Kidney epithelial cell (primary cell): ENCODE measurements at regions not wholly inside any gene's neighbourhood (a gene's known extent, or its start where the extent isn't known, plus 50 kb on each side); places are given as distances from the start of the nearest gene placed in this dataset.

Experiments
- DNase-seq: peaks from one replicate; pipeline ENCODE4 v3.0.0-alpha.2; 2010; ENCODE audit warnings: low read depth
- H3K27me3 ChIP-seq: 2 replicates; pipeline ENCODE4 v1.6.0; 2011; ENCODE audit warnings: low read length; ENCODE audit not compliant: control insufficient read depth, insufficient read depth
- H3K36me3 ChIP-seq: 2 replicates; pipeline ENCODE4 v1.5.1; 2011; ENCODE audit warnings: low read length; ENCODE audit not compliant: control insufficient read depth, insufficient read depth
- H3K4me3 ChIP-seq: 2 replicates; pipeline ENCODE4 v1.5.1; 2011; ENCODE audit warnings: low read depth, mild to moderate bottlenecking, control low read depth, low read length
- TF ChIP-seq, protein P1 (sequence below): IDR thresholded peaks from 2 replicates; pipeline ENCODE4 v1.5.1; 2011; ENCODE audit warnings: mild to moderate bottlenecking, moderate library complexity, low read length, control low read depth, inconsistent platforms; ENCODE audit not compliant: insufficient read depth, poor library complexity, severe bottlenecking

DNA sequence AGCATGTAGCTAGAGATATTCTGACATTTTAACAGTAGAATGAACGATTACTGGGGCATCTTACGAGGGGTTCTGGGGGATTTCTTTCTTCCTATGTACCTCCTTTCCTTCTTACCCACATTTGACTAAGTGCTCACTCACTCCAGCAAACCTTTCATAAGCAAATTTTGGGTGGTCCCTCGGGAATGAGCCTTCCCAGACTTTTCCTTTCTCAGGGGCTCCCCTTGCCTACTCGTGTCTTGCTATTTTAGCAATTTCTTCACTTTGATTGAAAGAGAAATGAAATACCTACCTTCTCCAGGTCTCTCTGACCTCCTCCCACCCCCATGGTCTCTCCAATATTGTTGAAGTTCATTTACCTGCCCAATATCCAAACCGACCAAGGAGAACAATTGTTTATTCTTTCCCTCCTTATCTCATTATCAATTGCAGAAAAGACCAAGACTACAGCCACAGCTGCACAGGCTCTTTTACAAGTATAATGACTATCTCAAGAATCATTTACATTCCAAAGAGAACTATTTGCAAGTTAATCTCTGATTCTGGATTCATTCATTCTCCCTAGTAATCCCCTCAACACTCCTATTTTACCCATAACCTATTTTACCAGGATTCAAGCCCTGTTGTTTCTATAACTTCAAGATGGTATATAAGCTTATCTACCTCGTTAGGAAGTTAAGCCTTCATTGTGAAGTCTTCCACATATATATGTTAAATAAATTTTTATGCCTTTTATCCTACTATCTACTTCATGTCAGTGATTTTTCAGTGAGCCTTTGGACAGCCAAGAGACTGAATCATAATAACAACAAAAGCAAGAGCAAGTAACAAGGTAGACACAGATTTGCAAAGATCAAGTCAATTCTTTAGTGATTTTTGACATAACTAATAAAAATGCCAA is 480.6 kb downstream of the IPMK start:
- TF ChIP-seq, protein P1, sequence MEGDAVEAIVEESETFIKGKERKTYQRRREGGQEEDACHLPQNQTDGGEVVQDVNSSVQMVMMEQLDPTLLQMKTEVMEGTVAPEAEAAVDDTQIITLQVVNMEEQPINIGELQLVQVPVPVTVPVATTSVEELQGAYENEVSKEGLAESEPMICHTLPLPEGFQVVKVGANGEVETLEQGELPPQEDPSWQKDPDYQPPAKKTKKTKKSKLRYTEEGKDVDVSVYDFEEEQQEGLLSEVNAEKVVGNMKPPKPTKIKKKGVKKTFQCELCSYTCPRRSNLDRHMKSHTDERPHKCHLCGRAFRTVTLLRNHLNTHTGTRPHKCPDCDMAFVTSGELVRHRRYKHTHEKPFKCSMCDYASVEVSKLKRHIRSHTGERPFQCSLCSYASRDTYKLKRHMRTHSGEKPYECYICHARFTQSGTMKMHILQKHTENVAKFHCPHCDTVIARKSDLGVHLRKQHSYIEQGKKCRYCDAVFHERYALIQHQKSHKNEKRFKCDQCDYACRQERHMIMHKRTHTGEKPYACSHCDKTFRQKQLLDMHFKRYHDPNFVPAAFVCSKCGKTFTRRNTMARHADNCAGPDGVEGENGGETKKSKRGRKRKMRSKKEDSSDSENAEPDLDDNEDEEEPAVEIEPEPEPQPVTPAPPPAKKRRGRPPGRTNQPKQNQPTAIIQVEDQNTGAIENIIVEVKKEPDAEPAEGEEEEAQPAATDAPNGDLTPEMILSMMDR = no peak
- H3K4me3 ChIP-seq = no peak overlapping the region
- H3K36me3 ChIP-seq = no peaks in the 10 kb centered on the region
- DNase-seq = no peak
- H3K27me3 ChIP-seq = no peaks in the 10 kb centered on the region

DNA sequence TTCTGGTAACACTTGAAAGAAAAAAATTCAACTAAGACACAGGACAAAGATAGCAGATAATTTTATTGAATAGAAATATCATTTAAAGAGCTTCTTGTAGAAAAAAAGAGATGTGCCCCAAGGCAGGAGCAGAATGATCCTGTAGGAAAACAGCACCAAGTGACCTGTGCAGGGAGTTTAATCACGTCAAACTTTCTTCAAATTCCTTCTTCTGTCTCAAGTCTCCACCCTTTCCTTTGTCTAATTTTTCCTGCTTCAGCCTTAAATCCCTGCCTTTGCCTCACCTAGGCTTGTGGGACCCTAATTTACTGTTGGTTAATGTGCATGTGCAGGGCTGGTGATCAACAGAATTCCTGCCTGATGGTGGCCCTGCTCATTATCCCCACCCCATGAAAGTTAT is 481.4 kb downstream of the IPMK start:
- no peak for DNase-seq
- Histone ChIP-seq H3K36me3 (no peaks in the 10 kb centered on the region), H3K27me3 (no peaks in the 10 kb centered on the region), H3K4me3 (no peak overlapping the region)
- TF ChIP-seq, protein P1 = no peak

DNA sequence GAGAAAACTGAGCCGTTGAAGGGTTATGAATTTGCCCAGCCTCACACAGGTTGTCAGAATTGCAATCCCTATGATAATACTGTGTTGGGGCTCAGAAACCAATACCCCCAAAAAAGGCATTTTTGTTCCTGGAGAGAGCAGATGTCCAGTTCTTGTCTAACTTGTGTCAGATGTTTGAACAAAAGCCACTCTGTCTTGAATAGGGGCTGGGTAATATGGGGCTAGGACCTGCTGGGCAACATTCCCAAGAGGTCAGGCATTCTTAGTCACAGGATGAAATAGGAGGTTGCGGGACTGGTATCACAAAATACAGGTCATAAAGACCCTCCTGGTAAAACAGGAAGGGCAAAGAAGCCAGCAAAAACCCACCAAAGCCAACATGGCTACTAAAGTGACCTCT is 482.1 kb downstream of the IPMK start:
- H3K4me3 ChIP-seq = no peak overlapping the region
- H3K36me3 ChIP-seq = no peaks in the 10 kb centered on the region
- no peaks in the 10 kb centered on the region for H3K27me3 ChIP-seq
- DNase-seq = no peak
- TF ChIP-seq, protein P1 = no peak

DNA sequence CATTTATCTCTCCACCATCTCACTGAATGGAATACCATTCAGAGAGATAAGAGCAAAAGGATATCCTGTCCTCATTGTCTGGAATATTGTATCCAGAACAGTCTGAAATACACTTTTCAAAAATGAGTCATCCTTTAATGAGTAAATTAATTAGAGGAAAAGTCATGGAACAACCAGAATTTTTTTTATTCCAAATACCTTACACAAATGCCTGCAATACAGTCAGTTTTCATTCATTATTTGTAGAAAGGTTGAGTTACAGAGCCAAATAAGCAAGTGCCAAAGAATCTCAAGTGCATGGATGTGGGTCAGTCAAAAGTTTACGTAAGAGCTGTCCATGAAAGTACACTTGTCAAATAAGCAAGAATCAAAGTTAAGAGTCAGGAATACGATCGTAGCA is 482.6 kb downstream of the IPMK start:
- TF ChIP-seq, protein P1 = no peak
- no peak for DNase-seq
- H3K4me3 ChIP-seq = no peak overlapping the region
- no peaks in the 10 kb centered on the region for H3K36me3 ChIP-seq
- H3K27me3 ChIP-seq = no peaks in the 10 kb centered on the region

DNA sequence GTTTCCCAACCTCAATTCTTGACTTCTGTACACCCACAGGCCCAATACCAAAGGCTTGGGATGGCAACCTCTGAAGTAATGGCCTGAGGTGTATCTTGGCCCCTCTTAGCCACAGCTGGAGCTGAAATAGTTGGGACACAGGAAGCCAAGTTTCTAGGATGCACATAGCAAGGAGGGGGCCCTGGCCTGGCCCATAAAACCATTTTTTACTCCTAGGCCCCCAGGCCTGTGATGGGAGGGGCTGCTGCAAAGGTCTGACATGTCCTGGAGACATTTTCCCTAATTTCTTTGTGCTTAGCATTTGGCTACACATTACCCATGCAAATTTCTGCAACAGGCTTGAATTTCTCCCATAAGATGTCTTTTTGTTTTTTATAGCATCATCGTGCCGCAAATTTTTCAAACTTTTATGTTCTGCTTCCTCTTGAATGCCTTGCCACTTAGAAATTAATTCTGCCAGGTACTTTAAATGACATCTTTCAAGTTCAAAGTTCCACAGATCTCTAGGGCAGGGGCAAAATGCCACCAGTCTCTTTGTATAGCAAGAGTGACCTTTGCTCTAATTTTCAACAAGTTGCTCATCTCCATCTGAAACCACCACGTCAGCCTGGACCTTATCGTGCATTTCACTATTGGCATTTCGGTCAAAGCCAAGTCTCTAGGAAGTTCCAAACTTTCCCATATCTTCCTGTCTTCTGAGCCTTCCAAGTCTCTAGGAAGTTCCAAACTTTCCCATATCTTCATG is 490.8 kb downstream of the IPMK start:
- Histone ChIP-seq H3K4me3 (no peak overlapping the region), H3K27me3 (no peaks in the 10 kb centered on the region), H3K36me3 (no peaks in the 10 kb centered on the region)
- DNase-seq = no peak
- TF ChIP-seq, protein P1 = no peak

GRCh38 chr10:57775250-57775649 is 492.4 kb downstream of the IPMK start:
- H3K4me3 ChIP-seq = no peak overlapping the region
- H3K36me3 ChIP-seq = no peaks in the 10 kb centered on the region
- TF ChIP-seq, protein P1 = no peak
- H3K27me3 ChIP-seq = no peaks in the 10 kb centered on the region
- no peak for DNase-seq
